HK-2 (cell line): ENCODE measurements at regions not wholly inside any gene's neighbourhood (a gene's known extent, or its start where the extent isn't known, plus 50 kb on each side); places are given as distances from the start of the nearest gene placed in this dataset.

Experiments
- DNase-seq: peaks from one replicate; pipeline ENCODE4 v3.0.0-alpha.2; 2018; ENCODE audit not compliant: unreplicated experiment

DNA sequence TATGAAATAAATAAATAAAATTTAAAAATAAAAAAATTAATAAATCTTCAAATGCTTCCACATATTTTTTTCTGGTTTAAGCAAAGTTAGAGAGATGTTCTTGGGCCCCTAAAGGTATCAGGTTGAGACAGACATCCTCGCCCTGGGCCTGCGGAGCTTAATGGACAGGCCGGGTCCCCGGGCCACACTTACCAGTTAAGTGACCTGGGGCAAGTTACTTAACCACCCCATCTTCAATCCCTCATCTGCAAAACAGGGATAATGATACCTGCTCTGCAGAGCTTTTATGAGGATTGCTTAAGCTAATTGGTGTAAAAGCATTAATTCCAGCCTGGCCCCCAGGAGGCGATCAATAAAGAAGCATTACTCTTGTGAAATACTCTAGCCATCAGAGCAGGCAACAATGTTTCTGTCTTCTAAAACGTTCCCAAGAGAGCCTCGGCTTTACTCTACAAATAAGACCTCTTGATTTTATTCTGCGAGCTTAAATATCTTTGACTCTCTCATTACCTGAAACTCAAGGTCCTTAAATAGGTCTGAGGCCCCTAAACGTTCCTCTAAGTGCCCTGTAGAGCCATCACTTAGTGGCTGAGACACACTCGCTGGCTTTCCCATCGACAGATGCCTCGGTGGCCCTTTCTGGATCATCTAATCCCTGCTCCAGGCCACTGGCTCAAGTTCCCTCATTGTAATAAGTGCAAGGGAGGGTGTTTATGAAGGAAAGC is 81.1 kb upstream of the DIO3 start:
- DNase-seq: no peak

DNA sequence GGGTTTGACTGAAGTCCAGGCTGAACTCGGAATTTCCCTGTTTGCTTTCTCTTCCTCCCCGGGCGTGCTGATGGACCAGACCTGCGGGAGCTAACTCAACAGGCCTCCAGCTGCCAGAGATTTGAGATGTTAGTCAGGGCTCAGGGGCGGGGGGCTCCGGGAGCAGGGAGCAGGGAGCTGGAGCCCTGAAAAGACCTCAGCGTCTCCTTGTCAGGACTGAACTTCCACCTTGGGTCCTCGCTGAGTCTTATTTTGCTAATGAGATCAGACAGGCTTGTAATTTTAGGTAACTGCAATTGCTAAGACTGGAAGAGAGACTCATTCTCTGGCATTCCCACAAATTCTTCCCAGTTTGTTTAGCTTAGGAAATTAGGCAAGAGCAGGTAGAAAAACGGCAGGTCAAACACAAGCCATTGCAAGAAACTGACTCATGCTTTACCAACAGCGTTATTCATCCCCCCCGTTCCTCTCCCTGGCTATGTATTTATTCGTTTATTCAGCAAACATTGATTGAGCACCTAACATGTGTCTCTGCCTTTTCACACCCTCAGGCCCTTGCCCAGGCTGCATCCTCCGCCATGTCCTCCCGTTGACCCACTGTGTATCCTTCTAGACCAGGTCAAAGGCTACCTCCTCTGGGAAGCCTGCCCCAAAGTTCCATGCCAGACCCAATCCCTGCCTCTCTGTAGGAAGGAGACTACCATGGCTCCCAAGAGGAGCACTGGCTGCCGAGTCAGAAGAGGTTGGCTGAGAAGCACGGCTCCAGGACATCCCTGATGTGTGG is 80.4 kb upstream of the DIO3 start:
- no peak for DNase-seq

DNA sequence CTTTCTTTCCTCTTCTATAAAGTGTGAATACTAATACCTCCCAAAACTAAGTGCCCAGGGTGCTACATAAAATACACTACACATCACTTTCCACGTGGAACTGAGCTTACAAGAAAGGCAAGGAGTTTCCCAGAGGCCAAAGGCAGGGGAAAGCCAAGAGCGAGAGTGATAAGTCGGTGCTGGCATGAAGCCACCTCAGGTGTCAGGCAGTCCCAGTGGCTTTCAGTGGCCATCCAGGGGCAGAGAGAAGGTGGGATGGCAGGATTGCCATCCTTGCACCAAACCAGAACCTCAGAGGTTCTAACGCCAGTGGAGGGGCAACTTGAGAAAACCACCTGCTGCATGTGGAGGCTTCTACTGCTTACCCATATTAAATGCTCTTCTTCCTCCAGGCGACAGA is 79.7 kb upstream of the DIO3 start:
- no peak for DNase-seq

DNA sequence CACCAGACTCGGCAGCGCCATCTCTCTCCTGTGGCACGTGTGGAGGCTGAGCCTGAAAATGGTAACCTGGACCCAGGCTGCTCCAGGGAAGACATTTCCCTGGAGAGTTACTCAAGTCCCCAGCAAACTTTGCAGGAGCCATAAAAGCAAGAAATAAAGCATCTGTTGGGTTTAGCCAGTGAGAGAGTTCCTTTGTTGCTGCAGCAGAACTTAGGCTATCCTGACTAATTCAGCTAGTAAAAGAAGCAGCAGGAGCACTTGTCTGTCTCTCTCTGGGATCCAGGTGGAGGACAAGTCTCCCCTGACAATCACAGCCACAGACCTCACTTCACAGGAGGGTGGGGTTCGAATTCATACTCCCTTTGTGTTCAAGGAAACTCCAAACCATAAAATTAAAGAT is 79.2 kb upstream of the DIO3 start:
- no peak for DNase-seq

DNA sequence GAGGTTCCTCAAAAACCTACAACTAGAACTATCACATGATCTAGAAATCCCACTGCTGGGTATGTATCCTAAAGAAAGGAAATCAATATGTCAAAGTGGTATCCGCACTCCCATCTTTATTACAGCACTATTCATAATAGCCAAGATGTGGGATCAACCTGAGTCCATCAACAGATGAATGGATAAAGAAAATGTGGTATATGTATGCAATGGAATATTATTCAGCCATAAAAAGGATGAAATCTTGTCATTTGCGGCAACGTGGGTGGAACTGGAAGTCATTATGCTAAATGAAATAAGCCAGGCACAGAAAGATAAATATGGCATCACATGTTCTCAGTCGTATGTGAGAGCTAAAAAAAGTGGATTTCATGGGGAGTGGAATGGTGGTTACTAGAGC is 77.5 kb upstream of the DIO3 start:
- DNase-seq: no peak

DNA sequence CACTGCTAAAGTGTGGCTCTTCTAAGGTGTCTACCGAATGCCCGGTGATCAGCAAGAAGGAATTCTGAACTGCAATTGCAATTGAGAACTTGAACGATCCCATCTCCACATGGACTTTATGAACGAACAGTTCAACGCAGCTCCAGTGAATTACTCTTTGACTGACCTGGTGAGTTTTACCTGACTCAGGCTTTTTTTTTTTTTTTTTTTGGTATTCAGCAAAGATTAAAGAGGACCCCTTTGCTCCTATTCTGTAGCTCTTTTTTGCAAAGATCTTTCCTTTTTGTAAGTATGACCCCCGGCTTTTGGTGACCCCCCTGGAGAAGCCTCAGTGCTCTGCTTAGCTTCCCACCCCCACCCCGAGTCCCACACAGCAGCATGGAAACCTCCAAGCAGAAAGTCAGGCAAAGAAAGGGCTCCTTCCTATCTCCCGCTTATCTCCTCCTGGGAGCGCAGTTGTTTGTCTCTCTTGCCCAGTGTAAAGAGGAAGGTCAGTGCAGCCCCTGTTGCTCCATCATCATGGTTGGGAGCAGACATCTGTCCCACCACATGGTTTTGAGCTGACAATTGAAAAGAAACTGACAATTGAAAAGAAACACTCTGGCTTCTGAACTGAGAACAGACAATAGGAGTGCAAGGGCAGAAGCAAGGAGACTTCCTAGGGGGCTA is 72.1 kb upstream of the DIO3 start:
- no peak for DNase-seq

DNA sequence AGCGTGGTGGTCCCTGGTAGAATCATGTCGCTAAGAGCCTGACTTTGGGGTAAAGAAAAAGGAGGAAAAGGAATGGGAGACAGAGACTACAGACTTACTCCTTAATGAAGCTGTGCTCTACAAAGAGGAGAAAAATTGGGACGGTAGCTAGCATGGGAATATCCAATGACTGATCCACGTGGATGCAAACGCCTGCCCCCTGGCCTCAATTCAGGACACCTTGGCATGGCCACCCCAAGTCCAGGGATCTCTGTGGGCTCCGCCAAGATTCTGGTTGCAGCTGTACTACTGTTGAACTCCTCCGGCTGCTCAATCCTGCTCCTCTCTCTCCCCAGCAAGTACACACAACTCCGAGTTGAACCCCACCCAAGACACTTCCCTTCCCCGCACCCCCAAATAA is 70.5 kb upstream of the DIO3 start:
- no peak for DNase-seq

DNA sequence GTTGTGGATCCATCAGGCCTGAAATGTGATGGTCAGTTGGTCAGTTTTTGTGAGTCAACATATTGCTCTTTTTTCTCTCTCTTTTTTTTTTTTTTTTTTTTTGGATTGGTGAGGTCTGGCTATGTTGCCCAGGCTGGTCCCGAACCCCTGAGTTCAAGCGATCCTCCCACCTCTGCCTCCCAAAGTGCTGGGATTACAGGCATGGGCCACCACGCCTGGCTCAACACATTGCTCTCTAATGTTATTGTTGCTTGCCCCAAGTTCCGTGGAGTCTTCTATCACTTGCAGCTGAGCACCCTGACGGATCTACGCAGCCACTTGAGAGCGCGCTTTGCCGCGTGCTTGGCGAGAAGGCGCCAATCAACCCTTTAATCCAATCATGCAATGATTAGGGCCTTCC is 69.5 kb upstream of the DIO3 start:
- no peak for DNase-seq

DNA sequence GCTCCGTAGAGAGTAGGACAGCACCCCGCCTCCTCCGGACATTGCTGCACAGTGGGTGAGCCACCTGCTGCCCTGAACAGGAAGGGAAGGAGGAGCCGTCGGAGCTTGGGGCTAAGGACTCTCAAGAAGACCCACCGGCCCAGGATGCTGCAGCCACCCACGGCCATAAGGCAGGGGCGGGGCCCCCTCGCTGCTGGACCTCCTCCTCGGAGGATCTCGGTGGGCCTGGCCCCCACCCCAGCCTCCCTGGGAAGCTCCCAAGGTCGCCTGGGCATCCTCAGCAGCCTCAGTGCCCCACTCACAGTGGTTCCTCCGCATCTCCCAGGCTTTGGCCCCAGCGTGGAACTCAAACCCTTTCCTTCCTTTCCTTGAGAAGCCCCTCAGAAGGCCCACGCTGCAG is 68.6 kb upstream of the DIO3 start:
- no peak for DNase-seq

DNA sequence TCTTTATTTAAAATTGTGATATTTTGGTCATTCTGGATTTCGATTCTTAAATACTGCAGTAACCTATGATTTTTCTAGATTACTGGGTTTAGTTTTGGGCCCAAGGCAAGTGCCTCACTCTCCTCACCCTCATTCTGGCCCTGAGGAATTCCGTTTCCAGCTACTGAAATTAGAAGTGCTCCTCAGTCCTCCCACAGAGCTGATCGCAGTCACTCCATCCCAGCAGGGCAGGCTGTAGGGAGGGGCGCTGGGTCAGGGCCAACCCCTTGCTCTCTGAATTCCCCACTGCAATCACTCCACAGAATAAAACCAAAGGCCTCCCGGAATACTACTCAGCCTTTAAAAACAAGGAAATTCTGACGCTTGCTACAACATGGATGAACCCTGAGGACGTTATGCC is 66.5 kb upstream of the DIO3 start:
- no peak for DNase-seq

DNA sequence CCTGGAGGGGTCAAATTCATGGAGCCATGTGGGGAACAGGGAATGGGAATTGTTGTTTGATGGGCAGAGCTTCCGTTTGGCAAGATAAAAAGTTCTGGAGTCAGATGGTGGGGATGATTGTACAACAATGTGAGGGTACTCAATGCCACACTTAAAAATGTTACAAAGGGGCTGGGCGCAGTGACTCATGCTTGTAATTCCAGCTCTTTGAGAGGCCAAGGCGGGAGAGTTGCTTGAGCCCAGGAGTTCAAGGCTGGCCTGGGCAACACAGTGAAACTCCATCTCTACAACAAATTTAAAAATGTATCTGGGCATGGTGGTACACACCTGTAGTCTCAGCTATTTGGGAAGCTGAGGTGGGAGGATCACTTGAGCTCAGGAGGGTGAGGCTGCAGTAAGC is 66.0 kb upstream of the DIO3 start:
- DNase-seq: no peak

DNA sequence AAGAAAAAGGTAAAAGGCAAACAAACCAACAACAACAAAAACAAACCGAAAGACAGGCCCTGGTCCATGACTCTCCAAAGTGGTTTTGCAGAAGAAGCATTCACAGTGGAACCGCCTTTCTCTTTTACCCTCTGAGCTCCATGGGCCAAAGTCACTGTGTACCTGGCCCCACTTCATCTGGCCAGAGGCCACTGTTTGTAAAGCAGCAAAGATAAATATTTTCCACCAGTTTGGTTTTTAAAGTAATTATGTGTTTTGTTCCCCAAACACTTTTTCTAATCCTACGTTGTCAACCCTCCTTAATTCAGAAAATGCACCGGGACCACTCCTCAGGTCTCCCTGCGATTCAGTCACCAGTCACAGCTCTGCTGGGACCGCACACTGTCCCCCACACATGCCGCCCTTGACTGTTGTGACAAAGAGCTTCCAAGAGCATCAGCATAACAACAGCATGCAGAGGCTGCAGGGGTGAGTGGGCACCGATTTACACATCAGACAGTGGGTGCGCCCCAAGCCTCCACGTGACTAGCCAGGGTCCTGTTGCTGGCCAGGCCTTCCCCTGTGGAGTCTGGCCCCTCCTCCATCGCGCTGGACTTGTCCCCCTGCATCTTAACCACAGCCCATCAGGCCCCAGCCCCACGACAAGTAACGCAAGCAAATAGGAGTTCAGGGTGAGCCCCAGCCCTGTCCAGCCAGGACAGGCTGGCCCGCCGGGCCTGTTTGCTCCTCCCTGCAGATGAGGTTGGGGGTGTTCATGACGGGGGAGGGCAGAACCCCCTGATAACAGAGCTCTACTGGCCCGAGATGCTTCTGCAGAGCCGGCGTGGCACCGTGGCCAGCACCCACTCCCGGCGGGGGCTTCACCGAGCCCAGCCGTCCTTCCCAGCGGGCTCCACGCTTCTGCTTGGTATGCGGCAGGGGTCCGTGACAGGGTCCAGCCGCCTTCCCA is 65.2 kb upstream of the DIO3 start:
- DNase-seq: no peak

DNA sequence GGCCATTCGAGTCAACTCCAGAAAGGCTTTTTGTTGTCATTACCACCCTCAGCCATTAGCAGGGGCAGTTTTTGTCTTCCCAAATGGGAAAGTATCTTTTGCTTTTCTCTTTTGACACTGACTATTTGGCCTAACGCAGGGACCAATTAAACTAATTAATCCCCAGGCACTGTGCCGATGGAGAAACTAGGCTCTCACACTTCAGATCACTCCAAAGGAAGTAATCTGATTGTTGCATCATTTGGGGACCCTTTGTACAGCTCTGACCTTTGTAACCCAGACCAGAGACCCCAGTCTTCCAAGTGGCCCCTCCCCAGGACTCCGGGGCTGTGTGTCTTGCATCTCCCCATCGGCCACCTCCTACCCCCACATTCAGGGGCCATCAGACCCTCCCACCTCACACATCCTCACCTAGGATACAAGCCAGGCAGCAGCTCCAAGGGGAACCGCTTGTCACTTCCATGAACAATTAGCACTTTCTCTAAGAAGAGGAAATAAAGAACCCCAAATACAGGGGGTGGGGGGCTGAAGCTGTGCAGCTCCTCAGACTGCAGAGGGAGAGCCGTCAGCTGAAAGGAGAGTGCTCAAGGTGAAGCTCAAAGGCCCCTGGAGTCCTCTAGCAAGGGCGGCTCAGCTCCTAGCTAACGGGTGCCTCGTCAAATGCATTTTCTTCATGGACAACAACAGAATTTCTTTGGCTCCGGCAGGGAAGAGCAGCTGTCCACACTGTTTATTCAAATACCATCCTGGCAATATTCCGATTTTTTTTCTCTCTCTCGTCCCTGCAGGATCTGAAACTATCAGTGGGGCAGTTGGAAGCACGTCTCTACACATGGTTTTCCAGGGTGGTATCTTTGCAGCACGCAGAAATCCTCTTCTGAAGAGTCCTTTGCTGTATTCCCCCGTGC is 64.3 kb upstream of the DIO3 start:
- DNase-seq: no peak

DNA sequence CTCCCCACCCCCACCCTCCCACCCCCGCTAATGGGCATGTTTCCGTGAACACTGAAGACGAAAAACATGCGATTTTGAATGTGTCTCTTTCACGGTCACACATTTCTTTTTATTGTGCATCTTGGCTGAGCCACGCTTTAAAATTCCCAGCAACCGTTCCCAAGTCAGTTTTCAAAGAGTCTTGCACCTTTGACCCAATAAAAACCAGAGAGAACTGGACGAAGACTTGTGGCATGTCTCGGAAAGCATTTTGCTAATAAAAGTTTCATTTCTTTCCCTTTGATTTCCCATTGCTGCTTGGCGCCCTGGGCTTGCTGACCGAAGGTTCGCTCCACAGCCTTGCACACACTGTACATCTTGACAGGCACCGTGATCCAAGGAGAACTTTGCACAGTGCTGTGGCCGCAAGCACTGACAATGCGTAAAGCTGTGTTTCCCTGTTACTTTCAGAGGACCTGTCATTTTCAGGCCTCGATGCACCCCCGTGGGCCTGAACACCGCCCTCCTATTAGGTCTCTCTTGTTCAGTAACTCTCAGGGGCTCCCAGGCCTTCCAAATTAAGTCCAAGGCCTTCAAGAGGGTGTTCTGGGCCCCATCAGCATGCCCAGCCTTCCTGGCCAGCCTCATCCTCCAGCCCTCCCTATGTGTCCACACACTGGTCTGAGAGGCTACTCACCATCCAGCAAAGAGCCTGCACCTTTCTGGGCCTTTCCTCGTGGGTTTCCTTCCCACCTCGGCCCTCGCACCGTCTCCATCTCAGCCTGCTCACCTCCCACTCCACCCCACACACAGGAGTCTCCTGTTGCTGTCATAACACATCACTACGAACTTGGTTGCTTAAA is 63.4 kb upstream of the DIO3 start:
- no peak for DNase-seq

DNA sequence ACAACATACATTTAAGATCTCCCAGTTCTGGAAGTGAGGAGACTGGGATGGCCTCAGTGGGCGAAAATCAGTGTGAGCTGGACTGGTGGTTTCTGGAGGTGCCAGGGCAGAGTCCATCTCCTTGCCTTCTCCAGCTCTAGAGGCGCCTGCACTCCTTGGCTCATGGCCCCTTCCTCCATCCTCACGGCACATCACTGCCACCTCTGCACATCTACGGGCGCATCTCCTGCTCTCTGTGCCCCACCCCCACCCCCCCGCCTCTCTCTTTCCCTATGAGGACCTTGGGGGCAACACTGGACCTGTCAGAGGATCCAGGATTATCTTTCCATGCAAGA is 62.8 kb upstream of the DIO3 start:
- DNase-seq: no peak

DNA sequence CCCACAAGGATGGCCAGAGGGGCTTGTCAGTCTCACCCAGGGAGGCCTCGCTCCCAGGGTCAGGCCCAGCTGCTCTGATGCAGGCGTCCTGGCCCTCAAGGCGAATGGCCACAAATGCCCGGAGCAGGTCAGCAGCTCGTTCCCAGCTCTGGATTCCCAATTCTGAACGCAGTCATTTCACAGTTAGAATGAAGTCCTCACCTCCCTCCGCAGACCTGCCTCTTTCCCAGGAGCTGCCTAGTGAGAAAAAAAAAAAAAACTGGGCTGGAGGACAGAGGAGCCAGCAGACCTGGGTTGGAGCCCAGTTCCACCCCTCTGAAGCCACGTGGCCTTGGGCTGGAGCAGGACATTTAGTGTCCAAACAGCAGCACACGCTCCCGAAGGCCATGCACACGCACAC is 62.2 kb upstream of the DIO3 start:
- no peak for DNase-seq

DNA sequence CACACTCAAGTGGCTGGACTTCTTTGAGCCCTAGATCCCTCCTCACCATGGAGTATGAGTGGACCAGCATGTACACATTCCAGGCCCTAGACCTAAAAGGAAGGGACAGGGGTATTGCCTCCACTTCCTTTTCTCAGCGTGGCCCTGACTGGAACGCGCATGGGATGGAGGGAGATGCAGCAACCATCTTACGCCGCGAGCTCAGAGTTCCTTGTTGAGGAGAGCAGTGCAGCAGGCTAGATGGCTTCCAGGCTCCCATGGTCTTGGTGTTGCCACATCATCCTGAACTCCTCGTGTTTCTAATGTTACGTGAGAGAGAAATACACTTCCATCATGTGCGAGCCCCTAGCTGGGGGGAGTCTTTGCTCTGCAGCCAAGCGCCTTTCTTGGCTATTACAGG is 61.8 kb upstream of the DIO3 start:
- DNase-seq: no peak

DNA sequence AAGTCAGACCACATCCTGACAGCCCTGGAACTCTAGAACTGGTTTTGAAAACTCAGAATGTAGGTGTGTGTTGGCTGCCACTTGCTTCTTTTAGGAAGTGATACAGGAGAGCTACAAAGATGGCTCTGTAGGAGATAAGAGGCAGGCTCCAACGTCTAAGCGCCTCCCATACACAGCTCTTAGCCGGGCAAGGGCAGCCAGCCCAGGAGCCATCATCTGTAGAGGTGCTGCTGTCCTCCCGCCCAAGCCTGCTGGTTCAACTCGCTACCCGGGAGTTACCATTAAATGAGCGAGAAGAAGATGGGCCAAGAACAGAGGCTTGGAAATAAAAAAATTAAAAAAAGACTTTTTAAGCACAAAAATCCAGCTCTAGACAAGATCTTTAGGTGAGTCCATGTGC is 61.2 kb upstream of the DIO3 start:
- no peak for DNase-seq

DNA sequence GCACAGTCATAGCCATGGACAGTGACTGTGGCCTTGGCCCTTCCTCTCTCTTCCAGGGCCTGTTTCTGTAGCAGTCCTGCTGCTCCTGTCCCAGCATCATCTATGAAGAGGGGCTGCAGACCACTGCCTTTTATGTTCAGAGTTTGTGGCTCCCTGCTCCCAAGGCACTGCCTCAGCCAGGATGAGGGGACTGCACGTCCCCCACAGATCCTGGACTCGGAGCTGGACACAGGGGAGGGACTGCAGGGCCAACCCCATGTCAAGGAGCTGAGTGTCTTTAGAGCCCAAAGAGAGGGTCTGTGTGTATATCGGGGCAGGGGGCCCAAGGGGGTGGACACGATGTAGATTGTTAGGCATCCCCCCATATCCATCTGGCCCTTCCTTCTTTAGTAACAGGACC is 60.6 kb upstream of the DIO3 start:
- no peak for DNase-seq

DNA sequence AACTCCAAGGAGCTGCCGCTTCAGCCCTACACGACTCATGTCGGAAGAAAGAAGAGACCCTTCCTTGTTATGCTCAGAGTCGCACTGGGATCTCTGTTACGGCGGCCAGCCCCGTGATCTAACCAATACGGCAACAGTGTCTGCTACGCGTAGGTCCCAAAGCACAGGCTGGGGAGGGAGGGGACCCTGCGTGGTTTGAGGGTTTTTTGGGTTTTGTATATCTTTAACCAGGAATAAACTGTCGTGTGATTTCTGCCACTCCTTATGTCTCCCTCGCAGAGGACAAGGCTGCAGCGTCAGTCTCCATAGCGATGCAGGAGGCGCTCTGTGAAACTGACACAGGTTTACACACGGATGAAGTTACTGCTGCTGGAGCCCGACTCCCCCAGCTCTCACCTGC is 60.0 kb upstream of the DIO3 start:
- DNase-seq: no peak
